ENCODE measurements at regions not wholly inside any gene's neighbourhood (a gene's known extent, or its start where the extent isn't known, plus 50 kb on each side); places are given as distances from the start of the nearest gene placed in this dataset.

- TF ChIP-seq CTCF (IDR thresholded peaks at IDR 0.05) (no peak), ZFX (IDR thresholded peaks at IDR 0.05; ENCODE audit: borderline replicate concordance) (no peak)
- no peak overlapping the region for H3K27ac ChIP-seq
Observed at GRCh38 chr2:173681881-173682650, 283.1 kb downstream of the SP3 start.

GRCh38 chr2:173684896-173685459 lies 280.2 kb downstream of the SP3 start:
- no peak overlapping the region for H3K27ac ChIP-seq
- TF ChIP-seq ZFX (IDR thresholded peaks at IDR 0.05; ENCODE audit: borderline replicate concordance) (no peak), CTCF (IDR thresholded peaks at IDR 0.05) (no peak)

- no peak for TF ChIP-seq CTCF (IDR thresholded peaks at IDR 0.05)
- TF ChIP-seq ZFX (IDR thresholded peaks at IDR 0.05; ENCODE audit: borderline replicate concordance), result no peak
- no peak overlapping the region for H3K27ac ChIP-seq
Observed at GRCh38 chr2:173690349-173690748, 274.8 kb downstream of the SP3 start.

GRCh38 chr2:173692068-173692467 lies 273.1 kb downstream of the SP3 start:
- TF ChIP-seq CTCF (IDR thresholded peaks at IDR 0.05) (no peak), ZFX (IDR thresholded peaks at IDR 0.05; ENCODE audit: borderline replicate concordance) (no peak)

GRCh38 chr2:173693044-173693589 lies 272.1 kb downstream of the SP3 start:
- no peak for TF ChIP-seq ZFX (IDR thresholded peaks at IDR 0.05; ENCODE audit: borderline replicate concordance)
- no peak for TF ChIP-seq CTCF (IDR thresholded peaks at IDR 0.05)
- no peak overlapping the region for H3K27ac ChIP-seq

More at GRCh38 chr2:173692068-173692467, 273.1 kb downstream of the SP3 start:
- H3K27ac ChIP-seq, result no peak overlapping the region

- H3K27ac ChIP-seq, result no peak overlapping the region
- no peak for TF ChIP-seq ZFX (IDR thresholded peaks at IDR 0.05; ENCODE audit: borderline replicate concordance)
Observed at GRCh38 chr2:173696274-173696673, 268.9 kb downstream of the SP3 start.

GRCh38 chr2:173697929-173698328 lies 267.2 kb downstream of the SP3 start:
- TF ChIP-seq CTCF (IDR thresholded peaks at IDR 0.05), result no peak
- no peak for TF ChIP-seq ZFX (IDR thresholded peaks at IDR 0.05; ENCODE audit: borderline replicate concordance)
- H3K27ac ChIP-seq, result no peak overlapping the region
